ENCODE measurements at regions not wholly inside any gene's neighbourhood (a gene's known extent, or its start where the extent isn't known, plus 50 kb on each side); places are given as distances from the start of the nearest gene placed in this dataset.

DNA sequence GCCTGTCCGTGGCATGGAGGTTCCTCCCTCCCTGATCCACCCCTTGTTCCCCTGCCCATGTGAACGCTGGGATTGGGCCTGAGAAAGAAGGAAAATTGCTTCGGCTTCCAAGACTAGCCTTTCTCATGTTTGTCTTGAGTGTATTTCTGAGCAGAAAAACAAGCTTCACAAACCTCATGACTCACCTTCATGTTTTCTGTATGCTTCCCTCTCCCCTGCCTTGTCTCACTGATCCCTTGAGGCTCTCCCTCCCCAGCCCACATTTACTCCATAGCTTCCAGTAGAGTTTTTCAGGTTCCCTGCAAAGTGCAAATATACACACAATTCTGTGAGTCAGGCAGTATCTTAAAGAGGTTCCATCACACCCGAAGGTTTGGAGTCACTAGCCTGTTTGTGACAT is 572.4 kb downstream of the UQCRFS1 start:
- H3K9me3 ChIP-seq = no peaks in the 10 kb centered on the region
- H3K36me3 ChIP-seq = no peaks in the 10 kb centered on the region
- H3K4me3 ChIP-seq = no peak overlapping the region
- TF ChIP-seq, protein P1, sequence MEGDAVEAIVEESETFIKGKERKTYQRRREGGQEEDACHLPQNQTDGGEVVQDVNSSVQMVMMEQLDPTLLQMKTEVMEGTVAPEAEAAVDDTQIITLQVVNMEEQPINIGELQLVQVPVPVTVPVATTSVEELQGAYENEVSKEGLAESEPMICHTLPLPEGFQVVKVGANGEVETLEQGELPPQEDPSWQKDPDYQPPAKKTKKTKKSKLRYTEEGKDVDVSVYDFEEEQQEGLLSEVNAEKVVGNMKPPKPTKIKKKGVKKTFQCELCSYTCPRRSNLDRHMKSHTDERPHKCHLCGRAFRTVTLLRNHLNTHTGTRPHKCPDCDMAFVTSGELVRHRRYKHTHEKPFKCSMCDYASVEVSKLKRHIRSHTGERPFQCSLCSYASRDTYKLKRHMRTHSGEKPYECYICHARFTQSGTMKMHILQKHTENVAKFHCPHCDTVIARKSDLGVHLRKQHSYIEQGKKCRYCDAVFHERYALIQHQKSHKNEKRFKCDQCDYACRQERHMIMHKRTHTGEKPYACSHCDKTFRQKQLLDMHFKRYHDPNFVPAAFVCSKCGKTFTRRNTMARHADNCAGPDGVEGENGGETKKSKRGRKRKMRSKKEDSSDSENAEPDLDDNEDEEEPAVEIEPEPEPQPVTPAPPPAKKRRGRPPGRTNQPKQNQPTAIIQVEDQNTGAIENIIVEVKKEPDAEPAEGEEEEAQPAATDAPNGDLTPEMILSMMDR (IDR thresholded peaks at IDR 0.05) = no peak
- no peak for TF ChIP-seq POLR2A (IDR thresholded peaks at IDR 0.05)
- no peak for DNase-seq
- WGBS (ENCODE audit: insufficient coverage, low coverage, low lambda C conversion rate, missing lambda C conversion rate) = 75% methylated on average over 2 of the region's 4 CpGs
- no peaks in the 10 kb centered on the region for H3K4me1 ChIP-seq
- no peak overlapping the region for H3K27ac ChIP-seq
- no peaks in the 10 kb centered on the region for H3K27me3 ChIP-seq
- ATAC-seq = no peak
- intact Hi-C loops (cut with DNase I) = no loop called here

DNA sequence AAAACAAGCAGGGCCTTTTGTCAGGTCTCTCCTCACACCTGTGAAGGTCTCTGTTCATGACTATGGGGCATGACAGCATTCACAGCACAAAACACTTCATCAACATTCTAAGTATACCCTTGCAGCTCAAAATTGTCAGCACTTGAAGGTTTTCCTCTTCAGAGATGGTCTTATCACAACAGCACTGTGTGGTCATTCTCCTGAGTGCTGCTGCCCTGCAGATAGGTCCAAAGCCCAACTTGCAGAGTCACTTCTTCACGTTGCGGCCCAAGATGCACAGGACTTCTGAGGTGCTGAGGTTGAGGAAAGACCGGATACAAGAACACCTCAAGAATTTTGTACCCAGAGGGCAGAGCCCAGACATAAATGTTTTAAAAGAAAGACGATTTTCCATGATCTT is 574.5 kb downstream of the UQCRFS1 start:
- ATAC-seq (no peak), DNase-seq (no peak)
- Histone ChIP-seq H3K27ac (no peak overlapping the region), H3K9me3 (no peaks in the 10 kb centered on the region), H3K36me3 (no peaks in the 10 kb centered on the region), H3K27me3 (no peaks in the 10 kb centered on the region), H3K4me3 (no peak overlapping the region), H3K4me1 (no peaks in the 10 kb centered on the region)
- intact Hi-C loops (cut with DNase I) = loop anchor here (5.0 to 10.0 kb wide), 2 partner anchors 174 to 176 kb away; no protein-coding TSS in a partner anchor
- 77% methylated on average over 4 of the region's 4 CpGs for WGBS (ENCODE audit: insufficient coverage, low coverage, low lambda C conversion rate, missing lambda C conversion rate)
- TF ChIP-seq POLR2A (IDR thresholded peaks at IDR 0.05) = no peak
- TF ChIP-seq, protein P1 (IDR thresholded peaks at IDR 0.05) = no peak

DNA sequence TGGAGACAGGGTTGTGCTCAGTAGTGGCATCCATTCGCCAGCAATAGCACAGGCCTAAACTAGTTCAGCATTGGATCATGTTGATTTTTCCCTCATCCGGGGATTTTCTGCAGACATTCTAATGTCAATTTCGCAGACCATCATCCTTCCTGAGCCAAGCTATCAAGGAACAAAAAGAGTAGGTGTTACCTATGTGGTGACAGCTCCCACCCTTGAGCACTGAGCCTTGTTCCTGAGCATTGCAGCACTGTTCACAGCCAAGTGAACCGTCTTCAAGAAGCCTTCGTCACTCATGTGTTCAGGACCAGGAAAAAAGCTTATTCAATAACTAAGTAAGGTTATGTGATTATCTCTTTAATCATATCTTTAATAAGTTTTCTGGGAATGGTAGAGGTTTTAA is 576.2 kb downstream of the UQCRFS1 start:
- DNase-seq = no peak
- H3K9me3 ChIP-seq = no peaks in the 10 kb centered on the region
- TF ChIP-seq POLR2A (IDR thresholded peaks at IDR 0.05) = no peak
- TF ChIP-seq, protein P1 (IDR thresholded peaks at IDR 0.05) = no peak
- no peak overlapping the region for H3K4me3 ChIP-seq
- no peaks in the 10 kb centered on the region for H3K27me3 ChIP-seq
- no peak for ATAC-seq
- intact Hi-C loops (cut with DNase I) = loop anchor here (5.0 to 10.0 kb wide), 2 partner anchors 172 to 174 kb away; no protein-coding TSS in a partner anchor
- no peaks in the 10 kb centered on the region for H3K36me3 ChIP-seq
- no peaks in the 10 kb centered on the region for H3K4me1 ChIP-seq
- WGBS (ENCODE audit: insufficient coverage, low coverage, low lambda C conversion rate, missing lambda C conversion rate) = 60% methylated on average over 4 of the region's 5 CpGs
- no peak overlapping the region for H3K27ac ChIP-seq

DNA sequence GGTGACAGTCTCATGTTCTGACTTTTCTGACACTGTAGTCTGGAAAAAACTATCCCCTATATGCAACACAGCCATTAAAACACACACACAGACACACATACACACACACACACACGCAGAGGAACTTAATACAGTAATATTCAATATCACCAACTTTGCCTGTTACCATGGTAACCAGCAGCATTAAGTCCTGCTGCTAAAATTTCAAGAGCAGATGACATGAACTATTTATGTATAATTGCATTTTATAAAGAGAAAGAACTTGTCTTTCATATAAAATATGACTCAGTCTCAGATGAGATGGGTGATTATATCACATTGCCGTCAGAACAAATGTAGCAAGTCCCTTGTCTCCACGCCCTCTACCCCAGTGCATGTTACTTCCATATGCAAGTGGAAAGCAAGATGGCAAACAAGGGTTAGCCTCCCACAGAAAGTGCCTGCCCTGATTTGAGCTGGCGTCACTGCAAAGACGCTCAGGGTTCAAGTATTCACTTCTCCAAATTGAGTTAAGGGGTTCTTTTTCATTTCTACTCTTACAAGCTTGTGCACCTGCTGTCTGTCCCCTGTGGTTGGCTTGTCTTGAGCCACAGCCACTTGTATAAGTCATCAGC is 576.8 kb downstream of the UQCRFS1 start:
- WGBS (ENCODE audit: insufficient coverage, low coverage, low lambda C conversion rate, missing lambda C conversion rate) = 60% methylated on average over 5 of the region's 5 CpGs
- DNase-seq = no peak
- Histone ChIP-seq H3K9me3 (no peaks in the 10 kb centered on the region), H3K27me3 (no peaks in the 10 kb centered on the region), H3K27ac (no peak overlapping the region), H3K4me3 (no peak overlapping the region), H3K36me3 (no peaks in the 10 kb centered on the region), H3K4me1 (no peaks in the 10 kb centered on the region)
- TF ChIP-seq, protein P1 (IDR thresholded peaks at IDR 0.05) = no peak
- TF ChIP-seq POLR2A (IDR thresholded peaks at IDR 0.05) = no peak
- intact Hi-C loops (cut with DNase I) = loop anchor here (5.0 to 10.0 kb wide), 2 partner anchors 171 to 174 kb away; no protein-coding TSS in a partner anchor
- ATAC-seq = no peak
